Activated CD4-positive, alpha-beta memory T cell treated with anti-CD3 and anti-CD28 coated beads, Interleukin-2, amount 10 ng/mL, durations not matched to agents 7 days and 5 days (primary cell): ENCODE measurements at regions not wholly inside any gene's neighbourhood (a gene's known extent, or its start where the extent isn't known, plus 50 kb on each side); places are given as distances from the start of the nearest gene placed in this dataset.

Source experiments
- CTCF ChIA-PET: fragments of 350-600 bp; sonication (Branson Sonifier 250); formaldehyde crosslinking; loops from one replicate; lab custom pipeline; 2021; ENCODE audit warnings: antibody characterized with exemption, inconsistent platforms; lab: Charles Lee
- POLR2A ChIA-PET: fragments of 350-600 bp; sonication (Branson Sonifier 250); formaldehyde crosslinking; loops from one replicate; lab custom pipeline; 2021; ENCODE audit warnings: antibody characterized with exemption; lab: Charles Lee
- DNase-seq: peaks from one replicate; pipeline ENCODE4 v3.0.0-alpha.2; 2020
- H3K27ac Mint-ChIP-seq: one replicate; pipeline ENCODE4 v1.8.0; 2021; ENCODE audit warnings: mild to moderate bottlenecking, mixed read lengths
- H3K27me3 Mint-ChIP-seq: one replicate; pipeline ENCODE4 v1.8.0; 2021; ENCODE audit warnings: mixed read lengths
- H3K36me3 Mint-ChIP-seq: one replicate; pipeline ENCODE4 v1.8.0; 2021; ENCODE audit warnings: low read depth, mixed read lengths
- H3K4me1 Mint-ChIP-seq: one replicate; pipeline ENCODE4 v1.8.0; 2021; ENCODE audit warnings: mixed read lengths
- H3K4me3 Mint-ChIP-seq: one replicate; pipeline ENCODE4 v1.8.0; 2021; ENCODE audit warnings: mild to moderate bottlenecking, mixed read lengths
- H3K9me3 Mint-ChIP-seq: one replicate; pipeline ENCODE4 v1.8.0; 2021; ENCODE audit warnings: mixed read lengths

- ChIA-PET CTCF (interaction anchor here (0.6 to 1.8 kb wide), 3 partner anchors 9 to 108 kb away, joined by 3 to 5 read pairs (median 5); no protein-coding TSS in a partner anchor), POLR2A (no interaction called here)
- H3K36me3 Mint-ChIP-seq: no peaks in the 10 kb centered on the region
- peaks cover 2% of the 10 kb centered on the region for H3K27me3 Mint-ChIP-seq
- no peak overlapping the region for H3K4me3 Mint-ChIP-seq
- no peaks in the 10 kb centered on the region for H3K9me3 Mint-ChIP-seq
- no peak for DNase-seq
- peaks cover 10% of the 10 kb centered on the region for H3K4me1 Mint-ChIP-seq
- no peak overlapping the region for H3K27ac Mint-ChIP-seq
These were observed 88.0 kb upstream of the MAX start for GRCh38 chr14:65190312-65190711.

- ChIA-PET POLR2A (no interaction called here), CTCF (no interaction called here)
- H3K27ac Mint-ChIP-seq: no peak overlapping the region
- H3K4me1 Mint-ChIP-seq: peaks cover 16% of the 10 kb centered on the region
- peaks cover 3% of the 10 kb centered on the region for H3K9me3 Mint-ChIP-seq
- H3K4me3 Mint-ChIP-seq: no peak overlapping the region
- no peaks in the 10 kb centered on the region for H3K36me3 Mint-ChIP-seq
- peaks cover under 1% of the 10 kb centered on the region for H3K27me3 Mint-ChIP-seq
- DNase-seq: no peak
These were observed 89.4 kb upstream of the MAX start for GRCh38 chr14:65191716-65192115.

GRCh38 chr14:65192686-65193085 lies 90.4 kb upstream of the MAX start:
- CTCF ChIA-PET: no interaction called here
- no peak for DNase-seq
- H3K4me3 Mint-ChIP-seq: no peak overlapping the region
- no peaks in the 10 kb centered on the region for H3K36me3 Mint-ChIP-seq
- H3K27me3 Mint-ChIP-seq: no peaks in the 10 kb centered on the region
- POLR2A ChIA-PET: no interaction called here
- no peak overlapping the region for H3K27ac Mint-ChIP-seq
- peaks cover 15% of the 10 kb centered on the region for H3K4me1 Mint-ChIP-seq
- H3K9me3 Mint-ChIP-seq: peaks cover 3% of the 10 kb centered on the region

GRCh38 chr14:65193916-65194590 lies 91.7 kb upstream of the MAX start:
- no peaks in the 10 kb centered on the region for H3K36me3 Mint-ChIP-seq
- POLR2A ChIA-PET: interaction anchor here (1.7 kb wide), 1 partner anchor 12 kb away, joined by 8 read pairs; no protein-coding TSS in a partner anchor
- no peak overlapping the region for H3K4me3 Mint-ChIP-seq
- no peak overlapping the region for H3K27ac Mint-ChIP-seq
- H3K9me3 Mint-ChIP-seq: peaks cover 3% of the 10 kb centered on the region
- no peak for DNase-seq
- no peaks in the 10 kb centered on the region for H3K27me3 Mint-ChIP-seq
- peaks cover 15% of the 10 kb centered on the region for H3K4me1 Mint-ChIP-seq
- CTCF ChIA-PET: interaction anchor here (0.8 kb wide), 1 partner anchor 30 kb away, joined by 3 read pairs; no protein-coding TSS in a partner anchor

- ChIA-PET POLR2A (interaction anchor here (1.3 to 1.7 kb wide), 3 partner anchors 11 to 216 kb away, joined by 3 to 8 read pairs (median 4); no protein-coding TSS in a partner anchor), CTCF (interaction anchor here (0.6 kb wide), 1 partner anchor 66 kb away, joined by 4 read pairs; no protein-coding TSS in a partner anchor)
- peaks cover 15% of the 10 kb centered on the region for H3K4me1 Mint-ChIP-seq
- H3K27me3 Mint-ChIP-seq: no peaks in the 10 kb centered on the region
- DNase-seq: no peak
- peaks cover 3% of the 10 kb centered on the region for H3K9me3 Mint-ChIP-seq
- H3K36me3 Mint-ChIP-seq: no peaks in the 10 kb centered on the region
- H3K27ac Mint-ChIP-seq: no peak overlapping the region
- H3K4me3 Mint-ChIP-seq: no peak overlapping the region
These were observed 92.9 kb upstream of the MAX start for GRCh38 chr14:65195042-65195719.

- no peak overlapping the region for H3K27ac Mint-ChIP-seq
- no peaks in the 10 kb centered on the region for H3K36me3 Mint-ChIP-seq
- POLR2A ChIA-PET: no interaction called here
- H3K4me3 Mint-ChIP-seq: no peak overlapping the region
- DNase-seq: no peak
- no peaks in the 10 kb centered on the region for H3K27me3 Mint-ChIP-seq
- H3K4me1 Mint-ChIP-seq: peaks cover 15% of the 10 kb centered on the region
- H3K9me3 Mint-ChIP-seq: peaks cover 10% of the 10 kb centered on the region
- CTCF ChIA-PET: no interaction called here
These were observed 96.0 kb upstream of the MAX start for GRCh38 chr14:65198346-65198745.

- H3K4me3 Mint-ChIP-seq: no peak overlapping the region
- no peaks in the 10 kb centered on the region for H3K27me3 Mint-ChIP-seq
- no peak for DNase-seq
- no peak overlapping the region for H3K27ac Mint-ChIP-seq
- CTCF ChIA-PET: no interaction called here
- H3K4me1 Mint-ChIP-seq: peaks cover 16% of the 10 kb centered on the region
- H3K36me3 Mint-ChIP-seq: peaks cover 3% of the 10 kb centered on the region
- POLR2A ChIA-PET: interaction anchor here (1.2 kb wide), 1 partner anchor 211 kb away, joined by 3 read pairs; the partner anchor contains the start of gene FUT8
- peaks cover 13% of the 10 kb centered on the region for H3K9me3 Mint-ChIP-seq
These were observed 98.1 kb upstream of the MAX start for GRCh38 chr14:65200454-65200853.

GRCh38 chr14:65203574-65203973 lies 101.3 kb upstream of the MAX start:
- Mint-ChIP-seq H3K27me3 (no peaks in the 10 kb centered on the region), H3K27ac (no peak overlapping the region), H3K9me3 (peaks cover 10% of the 10 kb centered on the region), H3K4me1 (peaks cover 37% of the 10 kb centered on the region), H3K4me3 (no peak overlapping the region), H3K36me3 (peaks cover 7% of the 10 kb centered on the region)
- CTCF ChIA-PET: interaction anchor here (1.1 kb wide), 1 partner anchor 40 kb away, joined by 3 read pairs; no protein-coding TSS in a partner anchor
- POLR2A ChIA-PET: no interaction called here
- no peak for DNase-seq

- CTCF ChIA-PET: no interaction called here
- no peak for DNase-seq
These were observed 101.7 kb upstream of the MAX start for GRCh38 chr14:65204056-65204455.

GRCh38 chr14:65206078-65206447 lies 103.7 kb upstream of the MAX start:
- Mint-ChIP-seq H3K4me1 (peaks cover 60% of the 10 kb centered on the region), H3K27ac (peak overlapping the region; percentile 95), H3K36me3 (peaks cover 11% of the 10 kb centered on the region), H3K4me3 (peak overlapping the region; percentile 60), H3K9me3 (peaks cover 10% of the 10 kb centered on the region), H3K27me3 (no peaks in the 10 kb centered on the region)
- ChIA-PET CTCF (interaction anchor here (1.0 to 1.6 kb wide), 4 partner anchors 36 to 754 kb away, joined by 3 to 9 read pairs (median 5); partner anchors contain the start of genes FUT8 and MAX), POLR2A (interaction anchor here (0.6 to 4.0 kb wide), 13 partner anchors 11 to 744 kb away, joined by 3 to 47 read pairs (median 3); partner anchors contain the start of gene FUT8)
- DNase-seq: no peak

More at GRCh38 chr14:65204056-65204455, 101.7 kb upstream of the MAX start:
- no peak overlapping the region for H3K4me3 Mint-ChIP-seq
- peaks cover 10% of the 10 kb centered on the region for H3K9me3 Mint-ChIP-seq
- no peaks in the 10 kb centered on the region for H3K27me3 Mint-ChIP-seq
- peaks cover 7% of the 10 kb centered on the region for H3K36me3 Mint-ChIP-seq
- POLR2A ChIA-PET: no interaction called here
- peaks cover 42% of the 10 kb centered on the region for H3K4me1 Mint-ChIP-seq
- no peak overlapping the region for H3K27ac Mint-ChIP-seq

- DNase-seq: no peak
- H3K4me1 Mint-ChIP-seq: peaks cover 65% of the 10 kb centered on the region
- peaks cover 11% of the 10 kb centered on the region for H3K36me3 Mint-ChIP-seq
- ChIA-PET POLR2A (interaction anchor here (0.6 to 4.0 kb wide), 9 partner anchors 12 to 744 kb away, joined by 3 to 47 read pairs (median 4); partner anchors contain the start of gene FUT8), CTCF (interaction anchor here (0.7 to 1.6 kb wide), 6 partner anchors 21 to 785 kb away, joined by 3 to 9 read pairs (median 4); partner anchors contain the start of genes FUT8 and MAX)
- peak overlapping the region; percentile 95 for H3K27ac Mint-ChIP-seq
- peaks cover 10% of the 10 kb centered on the region for H3K9me3 Mint-ChIP-seq
- H3K4me3 Mint-ChIP-seq: peak overlapping the region; percentile 60
- no peaks in the 10 kb centered on the region for H3K27me3 Mint-ChIP-seq
These were observed 104.3 kb upstream of the MAX start for GRCh38 chr14:65206448-65207096.

GRCh38 chr14:65208548-65208947 lies 106.2 kb upstream of the MAX start:
- Mint-ChIP-seq H3K4me1 (peaks cover 73% of the 10 kb centered on the region), H3K9me3 (peaks cover 3% of the 10 kb centered on the region), H3K36me3 (peaks cover 11% of the 10 kb centered on the region), H3K27me3 (no peaks in the 10 kb centered on the region), H3K27ac (peak overlapping the region; percentile 95), H3K4me3 (no peak overlapping the region)
- DNase-seq: no peak
- CTCF ChIA-PET: interaction anchor here (0.6 to 2.2 kb wide), 8 partner anchors 12 to 518 kb away, joined by 3 to 11 read pairs (median 6); partner anchors contain the start of gene FUT8
- POLR2A ChIA-PET: interaction anchor here (1.3 to 4.0 kb wide), 5 partner anchors 9 to 719 kb away, joined by 4 to 47 read pairs (median 4); partner anchors contain the start of gene FUT8
